Right lobe of liver (tissue), 4 donors: ENCODE measurements at regions not wholly inside any gene's neighbourhood (a gene's known extent, or its start where the extent isn't known, plus 50 kb on each side); places are given as distances from the start of the nearest gene placed in this dataset.

Experiments
- POLR2A ChIP-seq: fragments of 450-650 bp; IDR thresholded peaks from one replicate; pipeline ENCODE4 v1.6.1; 2017; ENCODE audit warnings: antibody characterized with exemption, mild to moderate bottlenecking
- TF ChIP-seq, protein P1 (sequence below), 4 donors: fragments of 200-600 bp in 3 of 4; fragments of 450-650 bp in 1 of 4; IDR thresholded peaks; one replicate each; pipeline versions ENCODE4 v1.5.1 to v1.8.0; 2016 to 2022; ENCODE audit warnings: antibody characterized with exemption in 4 of 4, mild to moderate bottlenecking in 2 of 4
- donor health status: DM: no; HTN: no; CAD: no.
- donor health status: DM: no; HTN: no; CAD: no.
- donor health status: DM: no; HTN: yes; CAD: no.

DNA sequence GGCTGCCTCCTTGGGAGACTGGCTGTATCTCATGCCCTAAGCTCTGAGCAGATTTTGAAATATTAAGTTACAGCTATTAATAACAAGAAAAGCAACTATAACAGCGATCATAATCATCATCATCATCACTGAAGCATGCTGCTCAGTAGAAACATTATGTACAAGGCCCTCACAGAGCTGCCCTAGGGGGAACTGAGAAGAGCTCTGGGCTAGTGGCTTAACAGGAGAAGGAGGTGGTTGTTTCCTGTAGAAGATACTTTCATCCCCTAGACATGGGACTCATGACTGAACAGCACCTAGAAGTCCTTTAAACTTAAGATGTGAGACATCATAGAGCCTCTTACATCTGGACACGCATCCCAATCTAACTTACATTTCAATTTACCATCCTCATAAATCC is 332.8 kb upstream of the PLET1 start:
- TF ChIP-seq POLR2A: no peak
- TF ChIP-seq, protein P1, sequence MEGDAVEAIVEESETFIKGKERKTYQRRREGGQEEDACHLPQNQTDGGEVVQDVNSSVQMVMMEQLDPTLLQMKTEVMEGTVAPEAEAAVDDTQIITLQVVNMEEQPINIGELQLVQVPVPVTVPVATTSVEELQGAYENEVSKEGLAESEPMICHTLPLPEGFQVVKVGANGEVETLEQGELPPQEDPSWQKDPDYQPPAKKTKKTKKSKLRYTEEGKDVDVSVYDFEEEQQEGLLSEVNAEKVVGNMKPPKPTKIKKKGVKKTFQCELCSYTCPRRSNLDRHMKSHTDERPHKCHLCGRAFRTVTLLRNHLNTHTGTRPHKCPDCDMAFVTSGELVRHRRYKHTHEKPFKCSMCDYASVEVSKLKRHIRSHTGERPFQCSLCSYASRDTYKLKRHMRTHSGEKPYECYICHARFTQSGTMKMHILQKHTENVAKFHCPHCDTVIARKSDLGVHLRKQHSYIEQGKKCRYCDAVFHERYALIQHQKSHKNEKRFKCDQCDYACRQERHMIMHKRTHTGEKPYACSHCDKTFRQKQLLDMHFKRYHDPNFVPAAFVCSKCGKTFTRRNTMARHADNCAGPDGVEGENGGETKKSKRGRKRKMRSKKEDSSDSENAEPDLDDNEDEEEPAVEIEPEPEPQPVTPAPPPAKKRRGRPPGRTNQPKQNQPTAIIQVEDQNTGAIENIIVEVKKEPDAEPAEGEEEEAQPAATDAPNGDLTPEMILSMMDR (IDR thresholded peaks at IDR 0.05): no peak
